Central memory CD8-positive, alpha-beta T cell (primary cell): ENCODE measurements at regions not wholly inside any gene's neighbourhood (a gene's known extent, or its start where the extent isn't known, plus 50 kb on each side); places are given as distances from the start of the nearest gene placed in this dataset.

Experiments used
- ATAC-seq: fragments of 150-1000 bp; cut with Tn5 transposase; replicated peaks from 2 replicates; pipeline ENCODE4 v1.10.0; 2022; ENCODE audit warnings: mild to moderate bottlenecking, moderate FRiP score, moderate number of reproducible peaks; ENCODE audit not compliant: poor library complexity, severe bottlenecking; ENCODE audit errors: extremely low read depth
- DNase-seq, 2 donors: peaks; one replicate each; pipeline ENCODE4 v3.0.0; 2021; ENCODE audit warnings: low spot score in 2 of 2
- H3K27ac Mint-ChIP-seq: one replicate; pipeline ENCODE4 v1.8.0; 2022; ENCODE audit warnings: low read depth, mild to moderate bottlenecking, moderate library complexity, mixed read lengths
- H3K27me3 Mint-ChIP-seq: one replicate; pipeline ENCODE4 v1.8.0; 2022; ENCODE audit warnings: mixed read lengths
- H3K36me3 Mint-ChIP-seq: one replicate; pipeline ENCODE4 v1.8.0; 2022; ENCODE audit warnings: mild to moderate bottlenecking, moderate library complexity, mixed read lengths; ENCODE audit not compliant: insufficient read depth
- H3K4me1 Mint-ChIP-seq: one replicate; pipeline ENCODE4 v1.8.0; 2022; ENCODE audit warnings: mixed read lengths
- H3K4me3 Mint-ChIP-seq: one replicate; pipeline ENCODE4 v1.8.0; 2022; ENCODE audit warnings: mild to moderate bottlenecking, moderate library complexity, mixed read lengths
- H3K9me3 Mint-ChIP-seq: one replicate; pipeline ENCODE4 v1.8.0; 2022; ENCODE audit warnings: mixed read lengths

- DNase-seq (no peak), ATAC-seq (no peak)
- no peaks in the 10 kb centered on the region for H3K4me1 Mint-ChIP-seq
- H3K9me3 Mint-ChIP-seq, result peaks cover 5% of the 10 kb centered on the region
- no peaks in the 10 kb centered on the region for H3K36me3 Mint-ChIP-seq
- no peaks in the 10 kb centered on the region for H3K27me3 Mint-ChIP-seq
- H3K27ac Mint-ChIP-seq, result no peak overlapping the region
- H3K4me3 Mint-ChIP-seq, result no peak overlapping the region
Measured at GRCh38 chr21:28110074-28110473, 882.6 kb downstream of the LTN1 start.

GRCh38 chr21:28106370-28106890, 886.2 kb downstream of the LTN1 start:
- Mint-ChIP-seq H3K27ac (no peak overlapping the region), H3K4me1 (no peaks in the 10 kb centered on the region), H3K27me3 (no peaks in the 10 kb centered on the region), H3K36me3 (no peaks in the 10 kb centered on the region), H3K9me3 (peaks cover 5% of the 10 kb centered on the region), H3K4me3 (no peak overlapping the region)
- ATAC-seq, result no peak
- DNase-seq, result no peak

DNA sequence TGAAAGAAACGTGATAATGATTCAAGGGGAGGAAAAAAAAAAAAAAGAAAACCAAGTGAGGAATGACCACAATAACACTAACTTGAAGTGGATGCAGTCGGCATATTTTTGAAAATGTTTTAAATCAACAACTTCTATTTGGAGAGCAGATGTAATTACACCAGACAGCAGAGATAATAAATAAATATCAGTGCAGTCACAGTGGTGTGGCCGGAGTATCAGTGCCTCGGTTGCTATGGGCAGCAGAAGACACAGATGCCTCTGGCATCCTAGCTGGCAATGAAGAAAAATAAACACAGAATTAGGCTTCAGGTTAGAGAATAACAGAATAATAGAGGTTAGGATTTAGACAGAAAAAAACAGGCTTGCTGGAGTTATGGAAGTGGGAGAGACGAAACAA, 888.3 kb downstream of the LTN1 start:
- H3K27ac Mint-ChIP-seq, result no peak overlapping the region
- no peaks in the 10 kb centered on the region for H3K27me3 Mint-ChIP-seq
- H3K9me3 Mint-ChIP-seq, result peaks cover 5% of the 10 kb centered on the region
- no peaks in the 10 kb centered on the region for H3K4me1 Mint-ChIP-seq
- H3K36me3 Mint-ChIP-seq, result no peaks in the 10 kb centered on the region
- no peak overlapping the region for H3K4me3 Mint-ChIP-seq
- no peak for DNase-seq
- ATAC-seq, result no peak

DNA sequence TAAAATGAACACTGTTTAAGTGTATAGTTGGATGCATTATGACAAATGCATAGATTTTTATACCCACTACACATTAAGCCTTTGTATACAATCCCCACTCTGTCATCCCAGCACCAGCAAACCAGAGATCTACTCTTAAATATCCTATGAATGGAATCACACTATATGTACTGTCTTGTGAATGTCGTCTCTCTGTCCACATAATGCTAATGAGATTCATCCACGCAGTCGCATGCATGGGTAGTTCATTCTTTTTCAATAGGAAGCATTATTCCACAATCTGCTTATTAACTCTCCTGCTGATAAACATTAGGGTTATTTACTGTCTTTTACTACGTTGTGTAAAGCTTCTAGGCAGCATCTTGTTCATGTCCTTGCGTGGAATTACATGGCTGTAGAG, 892.3 kb downstream of the LTN1 start:
- H3K27ac Mint-ChIP-seq, result no peak overlapping the region
- DNase-seq (no peak), ATAC-seq (no peak)
- H3K27me3 Mint-ChIP-seq, result no peaks in the 10 kb centered on the region
- H3K9me3 Mint-ChIP-seq, result no peaks in the 10 kb centered on the region
- no peak overlapping the region for H3K4me3 Mint-ChIP-seq
- H3K36me3 Mint-ChIP-seq, result no peaks in the 10 kb centered on the region
- H3K4me1 Mint-ChIP-seq, result no peaks in the 10 kb centered on the region

DNA sequence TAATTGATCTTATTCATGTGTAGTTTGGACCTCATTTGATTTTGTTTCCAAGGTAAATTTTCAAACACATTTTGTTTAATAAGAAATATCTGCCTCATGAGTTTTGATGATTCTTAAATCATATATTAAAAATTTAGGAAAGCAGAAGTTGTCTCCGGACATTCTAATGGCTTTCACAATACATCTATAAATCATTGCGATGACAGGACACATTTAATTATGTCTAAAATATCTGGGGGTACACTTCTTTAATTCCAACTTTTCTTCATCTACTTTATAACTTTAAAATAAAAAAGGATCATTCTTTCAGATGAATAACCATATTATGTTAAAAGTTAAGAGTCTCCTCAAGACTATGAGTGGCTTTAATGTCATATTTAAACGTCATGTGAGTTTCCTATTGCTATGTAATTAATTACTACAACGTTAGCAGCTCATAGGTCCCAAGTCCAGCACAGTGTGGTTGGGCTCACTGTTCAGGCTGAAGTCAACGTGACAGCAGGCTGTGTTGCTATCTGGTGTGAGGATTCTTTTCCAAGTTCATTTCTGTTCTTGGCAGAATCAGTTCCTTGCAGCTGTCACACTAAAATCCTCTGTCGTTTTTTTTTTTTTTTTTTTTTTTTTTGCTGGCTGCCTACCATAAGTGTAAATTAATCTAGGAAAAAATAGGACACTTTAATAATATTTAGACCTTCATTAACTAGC, 893.5 kb downstream of the LTN1 start:
- H3K4me1 Mint-ChIP-seq, result no peaks in the 10 kb centered on the region

DNA sequence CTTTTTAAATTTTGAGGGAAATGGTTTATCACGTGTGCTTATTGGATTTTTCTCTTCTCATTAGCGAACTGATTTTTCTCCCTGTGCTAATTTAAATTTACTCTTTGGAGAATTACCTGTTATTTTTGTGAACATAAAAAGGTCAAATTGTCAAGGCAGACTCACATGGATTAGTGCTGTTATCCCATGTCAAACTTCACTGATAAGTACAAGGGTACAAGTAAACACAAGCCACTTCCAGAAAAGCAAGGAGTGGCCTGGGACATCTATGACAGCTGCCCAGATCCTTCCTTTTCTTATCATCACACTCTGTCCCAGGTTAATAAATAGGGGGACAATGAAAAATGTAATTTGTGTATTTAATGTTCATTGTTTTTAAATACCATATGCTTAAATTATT, 901.2 kb downstream of the LTN1 start:
- Mint-ChIP-seq H3K36me3 (peaks cover 2% of the 10 kb centered on the region), H3K4me3 (no peak overlapping the region), H3K4me1 (no peaks in the 10 kb centered on the region), H3K9me3 (peaks cover 26% of the 10 kb centered on the region), H3K27ac (no peak overlapping the region), H3K27me3 (no peaks in the 10 kb centered on the region)
- DNase-seq, result no peak
- ATAC-seq, result no peak

More for the DNA sequence above, 893.5 kb downstream of the LTN1 start:
- H3K27ac Mint-ChIP-seq, result no peak overlapping the region
- no peaks in the 10 kb centered on the region for H3K27me3 Mint-ChIP-seq
- H3K36me3 Mint-ChIP-seq, result no peaks in the 10 kb centered on the region
- DNase-seq (no peak), ATAC-seq (no peak)
- H3K4me3 Mint-ChIP-seq, result no peak overlapping the region
- no peaks in the 10 kb centered on the region for H3K9me3 Mint-ChIP-seq

DNA sequence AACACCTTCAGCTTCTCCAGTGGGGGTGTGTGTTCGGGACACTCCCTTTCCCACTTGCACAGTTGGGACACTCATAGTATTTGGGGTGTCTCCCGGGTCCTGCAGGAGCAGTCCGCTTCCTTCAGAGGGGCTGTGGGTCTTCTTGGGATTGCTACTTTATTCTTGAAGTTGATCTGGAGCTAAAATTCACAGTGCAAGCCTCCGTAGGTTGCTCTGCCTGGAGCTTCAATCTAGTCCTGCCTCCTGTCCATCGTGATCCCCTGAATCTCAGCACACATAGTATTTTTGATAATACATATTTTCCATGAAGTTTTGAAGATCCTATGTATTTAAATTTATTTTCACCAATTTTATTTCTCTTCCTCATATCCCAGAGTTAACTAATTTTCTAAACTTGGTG, 902.1 kb downstream of the LTN1 start:
- H3K27me3 Mint-ChIP-seq, result no peaks in the 10 kb centered on the region
- no peak overlapping the region for H3K4me3 Mint-ChIP-seq
- DNase-seq (no peak), ATAC-seq (no peak)
- H3K9me3 Mint-ChIP-seq, result peaks cover 26% of the 10 kb centered on the region
- H3K4me1 Mint-ChIP-seq, result no peaks in the 10 kb centered on the region
- no peak overlapping the region for H3K27ac Mint-ChIP-seq
- peaks cover 2% of the 10 kb centered on the region for H3K36me3 Mint-ChIP-seq

- H3K27ac Mint-ChIP-seq, result no peak overlapping the region
- ATAC-seq, result no peak
Measured at GRCh38 chr21:28089599-28090441, 902.9 kb downstream of the LTN1 start.

GRCh38 chr21:28086861-28087581, 905.7 kb downstream of the LTN1 start:
- Mint-ChIP-seq H3K27ac (no peak overlapping the region), H3K36me3 (peaks cover 2% of the 10 kb centered on the region), H3K9me3 (peaks cover 41% of the 10 kb centered on the region), H3K27me3 (no peaks in the 10 kb centered on the region), H3K4me1 (no peaks in the 10 kb centered on the region), H3K4me3 (no peak overlapping the region)
- ATAC-seq, result no peak
- DNase-seq, result no peak

More at GRCh38 chr21:28089599-28090441, 902.9 kb downstream of the LTN1 start:
- Mint-ChIP-seq H3K9me3 (peaks cover 32% of the 10 kb centered on the region), H3K27me3 (no peaks in the 10 kb centered on the region), H3K4me3 (no peak overlapping the region), H3K4me1 (no peaks in the 10 kb centered on the region), H3K36me3 (peaks cover 2% of the 10 kb centered on the region)
- DNase-seq, result no peak

DNA sequence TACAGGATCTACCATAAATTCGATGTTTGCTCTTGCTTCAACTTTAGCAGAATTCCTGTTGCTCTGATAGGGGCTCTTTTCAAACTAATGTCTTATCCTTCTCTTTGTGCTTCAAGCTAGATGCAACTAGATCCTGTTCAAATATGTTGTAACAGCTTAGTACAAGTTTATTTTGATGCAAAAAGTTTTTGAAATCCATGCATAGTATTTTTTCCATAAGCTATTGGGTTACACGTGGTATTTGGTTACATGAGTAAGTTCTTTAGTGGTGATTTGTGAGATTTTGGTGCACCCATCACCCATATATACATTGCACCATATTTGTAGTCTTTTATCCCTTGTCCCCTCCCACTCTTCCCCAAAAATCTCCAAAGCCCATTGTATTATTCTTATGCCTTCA, 907.7 kb downstream of the LTN1 start:
- no peak for DNase-seq
- Mint-ChIP-seq H3K4me1 (no peaks in the 10 kb centered on the region), H3K27ac (no peak overlapping the region), H3K27me3 (no peaks in the 10 kb centered on the region), H3K9me3 (peaks cover 41% of the 10 kb centered on the region), H3K36me3 (peaks cover 2% of the 10 kb centered on the region), H3K4me3 (no peak overlapping the region)
- no peak for ATAC-seq

GRCh38 chr21:28083350-28083749, 909.3 kb downstream of the LTN1 start:
- Mint-ChIP-seq H3K27me3 (no peaks in the 10 kb centered on the region), H3K4me1 (no peaks in the 10 kb centered on the region), H3K9me3 (peaks cover 28% of the 10 kb centered on the region), H3K4me3 (no peak overlapping the region), H3K36me3 (no peaks in the 10 kb centered on the region), H3K27ac (no peak overlapping the region)
- ATAC-seq (no peak), DNase-seq (no peak)

DNA sequence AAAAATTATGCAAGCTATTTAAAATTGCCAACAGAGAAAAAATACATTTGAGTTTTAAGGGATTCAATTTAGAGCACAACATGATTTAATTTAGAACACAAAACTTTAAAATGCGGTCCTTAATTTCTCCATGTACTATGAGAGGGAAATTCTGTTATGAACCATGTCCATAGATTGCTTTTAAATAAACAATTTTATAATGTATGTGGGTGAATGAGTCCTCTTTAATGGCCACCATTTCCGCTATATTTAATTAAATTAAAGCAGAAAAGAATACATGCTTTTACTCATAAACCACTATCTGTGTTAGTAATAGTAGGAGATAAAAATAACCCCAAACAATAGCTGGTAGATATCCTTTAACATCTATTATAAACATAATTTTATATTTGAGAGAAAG, 914.6 kb downstream of the LTN1 start:
- Mint-ChIP-seq H3K9me3 (peaks cover 8% of the 10 kb centered on the region), H3K36me3 (no peaks in the 10 kb centered on the region), H3K4me1 (no peaks in the 10 kb centered on the region), H3K27me3 (no peaks in the 10 kb centered on the region), H3K4me3 (no peak overlapping the region), H3K27ac (no peak overlapping the region)
- ATAC-seq (no peak), DNase-seq (no peak)
